ENCODE measurements at regions not wholly inside any gene's neighbourhood (a gene's known extent, or its start where the extent isn't known, plus 50 kb on each side); places are given as distances from the start of the nearest gene placed in this dataset.

- DNase-seq: no peak
These were observed 103.5 kb downstream of the EDN3 start for GRCh38 chr20:59403962-59404314.

GRCh38 chr20:59404749-59405148, 104.3 kb downstream of the EDN3 start:
- DNase-seq: no peak

- DNase-seq: no peak
These were observed 105.1 kb downstream of the EDN3 start for GRCh38 chr20:59405226-59406200.

- no peak for DNase-seq
These were observed 106.0 kb downstream of the EDN3 start for GRCh38 chr20:59406446-59406845.

GRCh38 chr20:59411170-59411569, 110.8 kb downstream of the EDN3 start:
- DNase-seq: no peak

GRCh38 chr20:59411589-59411988, 111.2 kb downstream of the EDN3 start:
- no peak for DNase-seq

GRCh38 chr20:59412181-59412580, 111.8 kb downstream of the EDN3 start:
- DNase-seq: no peak

- DNase-seq: no peak
These were observed 112.5 kb downstream of the EDN3 start for GRCh38 chr20:59412875-59413284.

GRCh38 chr20:59413326-59413865, 113.0 kb downstream of the EDN3 start:
- DNase-seq: no peak

GRCh38 chr20:59414936-59415623, 114.7 kb downstream of the EDN3 start:
- no peak for DNase-seq

GRCh38 chr20:59416916-59417315, 116.5 kb downstream of the EDN3 start:
- DNase-seq: no peak

- DNase-seq: no peak
These were observed 120.7 kb downstream of the EDN3 start for GRCh38 chr20:59421089-59421488.

- DNase-seq: no peak
These were observed 121.7 kb downstream of the EDN3 start for GRCh38 chr20:59421920-59422637.

- no peak for DNase-seq
These were observed 122.6 kb downstream of the EDN3 start for GRCh38 chr20:59422872-59423544.

GRCh38 chr20:59424976-59425375, 124.6 kb downstream of the EDN3 start:
- DNase-seq: no peak

GRCh38 chr20:59425572-59425971, 125.2 kb downstream of the EDN3 start:
- no peak for DNase-seq

- no peak for DNase-seq
These were observed 127.6 kb downstream of the EDN3 start for GRCh38 chr20:59428006-59428405.

GRCh38 chr20:59428441-59429205, 128.2 kb downstream of the EDN3 start:
- DNase-seq: no peak

GRCh38 chr20:59429396-59429795, 129.0 kb downstream of the EDN3 start:
- no peak for DNase-seq

- no peak for DNase-seq
These were observed 130.6 kb downstream of the EDN3 start for GRCh38 chr20:59431014-59431413.

- no peak for DNase-seq
These were observed 134.5 kb downstream of the EDN3 start for GRCh38 chr20:59434960-59435359.

GRCh38 chr20:59435518-59435917, 135.1 kb downstream of the EDN3 start:
- no peak for DNase-seq

All from hindlimb muscle (tissue), 1 donor.